ENCODE measurements at regions not wholly inside any gene's neighbourhood (a gene's known extent, or its start where the extent isn't known, plus 50 kb on each side); places are given as distances from the start of the nearest gene placed in this dataset.

DNA sequence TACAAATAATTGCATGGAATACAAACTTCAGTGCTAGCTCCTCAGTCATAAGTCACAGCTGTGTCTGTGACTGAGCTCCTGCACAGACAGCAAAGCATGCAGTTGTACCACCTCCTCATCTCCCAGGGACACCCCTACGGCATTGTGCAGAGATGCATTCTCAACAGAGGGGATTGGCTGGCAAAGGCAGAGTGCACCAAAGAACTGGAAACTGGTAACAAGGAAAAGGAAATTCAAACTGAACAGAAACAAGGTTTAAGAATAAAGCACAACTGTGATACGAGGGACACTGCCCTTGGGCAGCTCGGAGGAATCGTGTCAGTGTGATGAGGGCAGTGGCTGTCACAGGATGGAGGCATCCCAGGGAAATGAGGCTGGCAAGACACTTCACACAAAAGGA lies 126.1 kb upstream of the SOX1 start:
- Histone ChIP-seq H3K9me3 (no peaks in the 10 kb centered on the region), H3K4me3 (replicated peaks in 1 of 3) (no peak overlapping the region), H3K36me3 (no peaks in the 10 kb centered on the region), H3K27me3 (no peaks in the 10 kb centered on the region), H3K4me1 (no peaks in the 10 kb centered on the region), H3K27ac (no peak overlapping the region)
- no peak for TF ChIP-seq POLR2A (IDR thresholded peaks at IDR 0.05)
- TF ChIP-seq, protein P1, sequence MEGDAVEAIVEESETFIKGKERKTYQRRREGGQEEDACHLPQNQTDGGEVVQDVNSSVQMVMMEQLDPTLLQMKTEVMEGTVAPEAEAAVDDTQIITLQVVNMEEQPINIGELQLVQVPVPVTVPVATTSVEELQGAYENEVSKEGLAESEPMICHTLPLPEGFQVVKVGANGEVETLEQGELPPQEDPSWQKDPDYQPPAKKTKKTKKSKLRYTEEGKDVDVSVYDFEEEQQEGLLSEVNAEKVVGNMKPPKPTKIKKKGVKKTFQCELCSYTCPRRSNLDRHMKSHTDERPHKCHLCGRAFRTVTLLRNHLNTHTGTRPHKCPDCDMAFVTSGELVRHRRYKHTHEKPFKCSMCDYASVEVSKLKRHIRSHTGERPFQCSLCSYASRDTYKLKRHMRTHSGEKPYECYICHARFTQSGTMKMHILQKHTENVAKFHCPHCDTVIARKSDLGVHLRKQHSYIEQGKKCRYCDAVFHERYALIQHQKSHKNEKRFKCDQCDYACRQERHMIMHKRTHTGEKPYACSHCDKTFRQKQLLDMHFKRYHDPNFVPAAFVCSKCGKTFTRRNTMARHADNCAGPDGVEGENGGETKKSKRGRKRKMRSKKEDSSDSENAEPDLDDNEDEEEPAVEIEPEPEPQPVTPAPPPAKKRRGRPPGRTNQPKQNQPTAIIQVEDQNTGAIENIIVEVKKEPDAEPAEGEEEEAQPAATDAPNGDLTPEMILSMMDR (IDR thresholded peaks at IDR 0.05) = no peak
- intact Hi-C loops (cut with DNase I) = no loop called here
- DNase-seq = no peak
- 74 to 87% methylated on average over 4 of the region's 4 CpGs for WGBS, 2 donors

DNA sequence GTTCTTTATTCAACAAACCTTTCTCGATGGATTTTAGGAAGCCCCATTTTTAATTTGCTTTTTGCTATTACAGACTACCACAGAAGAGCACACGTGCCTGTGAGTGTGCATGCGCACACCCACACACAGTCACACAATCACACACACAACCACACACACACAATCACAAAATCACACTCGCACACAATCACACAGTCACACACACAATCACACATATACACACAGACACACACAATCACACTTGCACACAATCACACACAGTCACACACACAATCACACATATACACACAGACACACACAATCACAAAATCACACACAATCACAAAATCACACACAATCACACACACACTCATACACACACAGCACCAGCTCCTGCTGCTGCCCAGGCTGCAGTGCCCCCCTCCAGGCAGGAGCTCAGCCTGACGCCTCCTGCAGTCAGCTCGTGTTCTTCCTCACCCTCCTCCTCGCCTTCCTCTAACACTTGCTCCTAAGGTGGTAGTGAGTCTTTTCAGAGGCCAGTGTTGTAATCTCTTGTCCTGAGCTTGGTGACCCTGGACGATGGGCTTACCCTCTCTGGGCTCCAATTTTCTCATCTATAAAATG lies 125.0 kb upstream of the SOX1 start:
- Histone ChIP-seq H3K4me1 (no peaks in the 10 kb centered on the region), H3K9me3 (no peaks in the 10 kb centered on the region), H3K27ac (no peak overlapping the region), H3K4me3 (replicated peaks in 1 of 3) (no peak overlapping the region), H3K27me3 (no peaks in the 10 kb centered on the region), H3K36me3 (no peaks in the 10 kb centered on the region)
- intact Hi-C loops (cut with DNase I) = no loop called here
- 84 to 88% methylated on average over 8 of the region's 8 CpGs for WGBS, 2 donors
- DNase-seq = no peak
- no peak for TF ChIP-seq POLR2A (IDR thresholded peaks at IDR 0.05)
- TF ChIP-seq, protein P1 (IDR thresholded peaks at IDR 0.05) = no peak

DNA sequence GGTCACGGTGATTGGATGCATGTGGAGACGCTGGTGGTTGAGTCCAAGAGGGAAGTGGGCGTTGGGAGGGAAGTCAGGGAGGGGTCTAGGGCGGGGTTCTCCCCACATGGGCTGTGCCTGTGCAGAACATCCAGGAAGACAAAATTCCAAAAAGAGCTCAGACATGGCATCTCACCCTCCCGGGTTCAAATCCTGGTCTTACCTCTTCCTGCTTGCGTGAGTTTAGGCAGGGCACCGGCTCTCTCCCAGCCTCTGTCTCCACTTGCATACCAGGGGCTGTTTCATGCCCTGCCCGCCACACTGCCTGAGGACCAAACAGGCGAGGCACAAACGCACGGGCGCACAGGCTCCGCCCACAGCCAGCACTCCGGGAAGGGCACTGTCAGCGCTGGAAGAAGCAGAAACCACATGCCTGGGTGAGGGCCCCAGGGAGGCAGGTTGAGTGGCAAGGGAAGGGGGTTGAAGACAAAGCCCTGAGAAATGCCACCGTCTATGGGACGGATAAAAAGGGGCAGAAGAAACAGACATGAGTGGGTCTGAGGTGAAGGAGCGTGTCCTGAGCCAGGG lies 123.6 kb upstream of the SOX1 start:
- no peaks in the 10 kb centered on the region for H3K27me3 ChIP-seq
- no peak for DNase-seq
- no peak overlapping the region for H3K4me3 ChIP-seq (replicated peaks in 1 of 3)
- no peaks in the 10 kb centered on the region for H3K36me3 ChIP-seq
- no peaks in the 10 kb centered on the region for H3K4me1 ChIP-seq
- H3K27ac ChIP-seq = no peak overlapping the region
- no peak for TF ChIP-seq POLR2A (IDR thresholded peaks at IDR 0.05)
- TF ChIP-seq, protein P1 (IDR thresholded peaks at IDR 0.05) = no peak
- intact Hi-C loops (cut with DNase I) = no loop called here
- no peaks in the 10 kb centered on the region for H3K9me3 ChIP-seq
- 70 to 77% methylated on average over 18 of the region's 18 CpGs for WGBS, 2 donors

DNA sequence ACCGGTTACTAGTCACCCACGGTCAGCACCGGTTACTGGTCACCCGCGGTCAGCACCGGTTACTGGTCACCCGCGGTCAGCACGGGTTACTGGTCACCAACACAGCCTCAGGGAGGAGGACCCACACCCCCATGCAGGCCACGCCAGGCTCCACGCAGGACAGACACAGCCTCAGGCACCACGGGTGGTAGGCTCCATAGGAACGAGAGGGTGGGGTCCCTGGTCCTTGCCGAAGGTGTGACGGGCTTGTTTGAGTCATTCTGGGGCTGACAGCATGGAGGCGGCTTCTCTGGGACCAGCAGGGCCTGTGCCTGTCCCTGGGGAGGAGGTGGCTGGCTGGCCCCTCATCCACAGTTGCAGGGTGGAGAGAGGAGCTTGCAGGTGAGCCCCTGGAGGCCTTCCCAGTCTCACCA lies 122.8 kb upstream of the SOX1 start:
- H3K4me1 ChIP-seq = no peaks in the 10 kb centered on the region
- no peak for TF ChIP-seq POLR2A (IDR thresholded peaks at IDR 0.05)
- TF ChIP-seq, protein P1 (IDR thresholded peaks at IDR 0.05) = no peak
- no peak overlapping the region for H3K27ac ChIP-seq
- DNase-seq = no peak
- WGBS, 2 donors = 81 to 96% methylated on average over 4 to 9 of the region's 16 CpGs
- H3K36me3 ChIP-seq = no peaks in the 10 kb centered on the region
- intact Hi-C loops (cut with DNase I) = no loop called here
- no peak overlapping the region for H3K4me3 ChIP-seq (replicated peaks in 1 of 3)
- no peaks in the 10 kb centered on the region for H3K27me3 ChIP-seq
- no peaks in the 10 kb centered on the region for H3K9me3 ChIP-seq

DNA sequence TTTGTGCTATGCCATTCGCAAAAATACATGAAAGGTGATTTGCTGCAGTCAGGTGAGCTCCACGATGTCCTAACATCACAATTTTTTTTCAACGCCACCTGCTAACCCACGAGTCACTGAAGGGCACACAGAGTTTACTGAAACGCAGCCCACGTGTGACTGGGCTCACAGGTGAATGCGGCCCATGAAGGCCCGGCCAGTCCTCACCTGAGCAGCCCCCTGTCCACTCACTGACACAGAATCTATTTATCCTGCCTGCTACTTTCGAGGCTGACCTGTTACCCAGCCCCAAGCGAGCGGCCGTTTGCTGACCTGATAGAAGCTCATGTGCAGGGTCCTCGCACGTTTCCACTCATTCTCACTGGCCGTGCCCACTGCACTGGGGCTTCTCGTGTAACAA lies 121.9 kb upstream of the SOX1 start:
- no peak for DNase-seq
- Histone ChIP-seq H3K4me1 (no peaks in the 10 kb centered on the region), H3K4me3 (replicated peaks in 1 of 3) (no peak overlapping the region), H3K27me3 (no peaks in the 10 kb centered on the region), H3K36me3 (no peaks in the 10 kb centered on the region), H3K27ac (no peak overlapping the region), H3K9me3 (no peaks in the 10 kb centered on the region)
- intact Hi-C loops (cut with DNase I) = no loop called here
- TF ChIP-seq, protein P1 (IDR thresholded peaks at IDR 0.05) = no peak
- TF ChIP-seq POLR2A (IDR thresholded peaks at IDR 0.05) = no peak
- WGBS, 2 donors = 85 to 86% methylated on average over 16 of the region's 16 CpGs

Measured in thyroid gland (tissue), 4 donors.